ENCODE measurements at regions not wholly inside any gene's neighbourhood (a gene's known extent, or its start where the extent isn't known, plus 50 kb on each side); places are given as distances from the start of the nearest gene placed in this dataset.

DNA sequence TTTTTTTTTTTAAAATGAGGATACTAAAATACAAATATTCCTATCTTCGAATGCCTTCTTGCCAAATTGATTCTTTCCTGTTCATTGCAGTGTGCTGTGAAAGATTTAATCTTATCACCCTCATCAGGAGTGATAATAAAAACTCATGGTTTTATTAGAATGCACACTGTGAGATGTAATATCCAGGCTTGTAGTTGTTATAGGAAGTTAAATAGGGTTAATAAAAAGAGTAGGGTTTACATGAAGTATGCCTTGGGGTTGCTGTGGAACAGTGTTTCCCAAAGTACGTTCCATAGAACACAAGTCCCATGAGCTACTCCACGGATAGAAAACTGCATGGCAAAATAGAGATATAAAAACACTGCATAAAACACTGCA, 191.9 kb downstream of the SPP2 start:
- TF ChIP-seq CTCF (IDR thresholded peaks at IDR 0.05; ENCODE audit: low read depth, low read length, missing control alignments): no peak
- H3K4me3 ChIP-seq (replicated peaks; ENCODE audit: low read depth, low read length): no peak overlapping the region
- DNase-seq (ENCODE audit: extremely low read depth, low read depth): no peak

- DNase-seq (ENCODE audit: extremely low read depth, low read depth): peak; percentile 48
- TF ChIP-seq CTCF (IDR thresholded peaks at IDR 0.05; ENCODE audit: low read depth, low read length, missing control alignments): no peak
- no peak overlapping the region for H3K4me3 ChIP-seq (replicated peaks; ENCODE audit: low read depth, low read length)
These were observed 191.4 kb downstream of the SPP2 start for GRCh38 chr2:234241656-234242458.

GRCh38 chr2:234240917-234241316, 190.4 kb downstream of the SPP2 start:
- TF ChIP-seq CTCF (IDR thresholded peaks at IDR 0.05; ENCODE audit: low read depth, low read length, missing control alignments): no peak
- H3K4me3 ChIP-seq (replicated peaks; ENCODE audit: low read depth, low read length): no peak overlapping the region
- DNase-seq (ENCODE audit: extremely low read depth, low read depth): peak; percentile 57

GRCh38 chr2:234235191-234235590, 184.7 kb downstream of the SPP2 start:
- DNase-seq (ENCODE audit: extremely low read depth, low read depth): no peak
- no peak for TF ChIP-seq CTCF (IDR thresholded peaks at IDR 0.05; ENCODE audit: low read depth, low read length, missing control alignments)
- H3K4me3 ChIP-seq (replicated peaks; ENCODE audit: low read depth, low read length): no peak overlapping the region

DNA sequence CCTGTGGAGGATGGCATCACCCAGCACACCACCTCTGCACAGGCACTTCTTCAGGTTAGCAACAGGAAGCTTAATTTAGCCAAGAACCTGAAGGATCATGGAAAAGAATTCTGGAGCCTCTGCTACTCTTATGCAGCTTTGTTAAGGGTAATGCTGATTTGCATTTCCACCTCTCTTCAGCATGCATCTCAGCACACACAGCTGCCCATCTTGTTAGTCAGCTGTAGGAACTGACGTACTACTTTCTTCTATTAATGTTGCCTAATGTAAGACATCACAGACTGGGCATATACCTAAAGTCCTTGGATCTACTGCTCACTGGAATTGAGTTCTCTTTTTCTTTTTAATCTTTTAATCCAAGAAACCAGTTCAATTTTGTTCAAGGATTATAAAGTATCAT, 181.0 kb downstream of the SPP2 start:
- no peak for TF ChIP-seq CTCF (IDR thresholded peaks at IDR 0.05; ENCODE audit: low read depth, low read length, missing control alignments)
- H3K4me3 ChIP-seq (replicated peaks; ENCODE audit: low read depth, low read length): no peak overlapping the region
- no peak for DNase-seq (ENCODE audit: extremely low read depth, low read depth)

- no peak overlapping the region for H3K4me3 ChIP-seq (replicated peaks; ENCODE audit: low read depth, low read length)
- TF ChIP-seq CTCF (IDR thresholded peaks at IDR 0.05; ENCODE audit: low read depth, low read length, missing control alignments): no peak
- DNase-seq (ENCODE audit: extremely low read depth, low read depth): no peak
These were observed 168.5 kb downstream of the SPP2 start for GRCh38 chr2:234219046-234219310.

All from HFF-Myc (cell line).